Fibroblast of lung (primary cell): ENCODE measurements at regions not wholly inside any gene's neighbourhood (a gene's known extent, or its start where the extent isn't known, plus 50 kb on each side); places are given as distances from the start of the nearest gene placed in this dataset.
"Not testable (repeated sequence)": the region's sequence is repeated elsewhere in the genome, so short reads cannot be mapped to it uniquely, and the experiment has no call there.

Experiments
- EZH2 ChIP-seq: IDR thresholded peaks from 2 replicates; pipeline ENCODE4 v1.5.1; 2012; ENCODE audit warnings: low read length, control low read depth, mild to moderate bottlenecking; ENCODE audit errors: missing control alignments
- TF ChIP-seq, protein P1 (sequence below), 2 donors: IDR thresholded peaks in 1 of 2; conservative IDR thresholded peaks in 1 of 2; 1 replicate in 1 of 2; 2 replicates in 1 of 2; pipeline ENCODE4 v1.5.1; 2011 to 2012; ENCODE audit warnings: low read length in 2 of 2, control low read depth in 1 of 2, inconsistent platforms in 1 of 2, low read depth in 1 of 2, mild to moderate bottlenecking in 1 of 2

DNA sequence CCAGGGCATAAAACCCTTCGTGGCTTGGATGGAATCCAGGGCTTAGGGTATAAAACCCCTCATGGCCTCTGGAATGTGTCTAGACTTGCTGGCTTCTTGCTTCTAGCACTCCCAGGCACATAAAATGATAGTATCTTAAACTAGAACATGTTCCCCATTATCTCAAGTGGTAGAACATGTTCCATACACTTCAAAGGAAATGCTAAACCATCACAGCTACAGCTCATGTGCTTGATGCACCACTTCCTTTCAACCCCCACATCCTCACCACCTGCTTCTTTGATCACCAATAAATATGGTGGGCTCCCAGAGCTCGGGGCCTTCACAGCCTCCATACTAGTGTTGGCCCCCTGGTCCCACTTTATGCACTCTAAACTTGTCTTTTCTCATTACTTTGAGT lies 204.3 kb downstream of the UXS1 start:
- TF ChIP-seq, protein P1, sequence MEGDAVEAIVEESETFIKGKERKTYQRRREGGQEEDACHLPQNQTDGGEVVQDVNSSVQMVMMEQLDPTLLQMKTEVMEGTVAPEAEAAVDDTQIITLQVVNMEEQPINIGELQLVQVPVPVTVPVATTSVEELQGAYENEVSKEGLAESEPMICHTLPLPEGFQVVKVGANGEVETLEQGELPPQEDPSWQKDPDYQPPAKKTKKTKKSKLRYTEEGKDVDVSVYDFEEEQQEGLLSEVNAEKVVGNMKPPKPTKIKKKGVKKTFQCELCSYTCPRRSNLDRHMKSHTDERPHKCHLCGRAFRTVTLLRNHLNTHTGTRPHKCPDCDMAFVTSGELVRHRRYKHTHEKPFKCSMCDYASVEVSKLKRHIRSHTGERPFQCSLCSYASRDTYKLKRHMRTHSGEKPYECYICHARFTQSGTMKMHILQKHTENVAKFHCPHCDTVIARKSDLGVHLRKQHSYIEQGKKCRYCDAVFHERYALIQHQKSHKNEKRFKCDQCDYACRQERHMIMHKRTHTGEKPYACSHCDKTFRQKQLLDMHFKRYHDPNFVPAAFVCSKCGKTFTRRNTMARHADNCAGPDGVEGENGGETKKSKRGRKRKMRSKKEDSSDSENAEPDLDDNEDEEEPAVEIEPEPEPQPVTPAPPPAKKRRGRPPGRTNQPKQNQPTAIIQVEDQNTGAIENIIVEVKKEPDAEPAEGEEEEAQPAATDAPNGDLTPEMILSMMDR (conservative IDR thresholded peaks at IDR 0.05 in 1 of 2, IDR thresholded peaks at IDR 0.05 in 1 of 2; ENCODE audit: low read depth in 1 of 2, low read length in 2 of 2) = not testable (repeated sequence)
- TF ChIP-seq EZH2 = not testable (repeated sequence)
